ELR (cell line): ENCODE measurements at regions not wholly inside any gene's neighbourhood (a gene's known extent, or its start where the extent isn't known, plus 50 kb on each side); places are given as distances from the start of the nearest gene placed in this dataset.

Experiments
- DNase-seq: peaks from one replicate; pipeline ENCODE4 v3.0.0-alpha.2; 2015; ENCODE audit warnings: low read depth

DNA sequence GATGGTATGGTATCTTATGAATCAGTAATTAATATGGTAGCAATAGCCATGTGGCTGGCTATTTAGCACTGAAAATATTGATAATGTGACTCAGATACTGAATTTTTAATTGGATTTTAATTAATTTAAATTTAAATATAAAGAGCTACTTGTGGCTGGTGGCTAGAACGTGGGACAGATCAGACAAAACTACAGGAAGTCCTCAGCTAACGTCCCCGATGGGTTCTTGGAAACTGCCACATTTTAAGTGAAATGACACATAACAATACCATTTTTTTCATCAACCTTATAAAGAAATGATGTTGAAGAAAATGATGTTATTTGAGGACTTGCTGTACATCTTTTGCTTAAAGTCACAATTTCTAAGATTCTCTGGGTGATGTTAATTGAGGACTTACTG, 138.1 kb upstream of the FLRT2 start:
- no peak for DNase-seq

DNA sequence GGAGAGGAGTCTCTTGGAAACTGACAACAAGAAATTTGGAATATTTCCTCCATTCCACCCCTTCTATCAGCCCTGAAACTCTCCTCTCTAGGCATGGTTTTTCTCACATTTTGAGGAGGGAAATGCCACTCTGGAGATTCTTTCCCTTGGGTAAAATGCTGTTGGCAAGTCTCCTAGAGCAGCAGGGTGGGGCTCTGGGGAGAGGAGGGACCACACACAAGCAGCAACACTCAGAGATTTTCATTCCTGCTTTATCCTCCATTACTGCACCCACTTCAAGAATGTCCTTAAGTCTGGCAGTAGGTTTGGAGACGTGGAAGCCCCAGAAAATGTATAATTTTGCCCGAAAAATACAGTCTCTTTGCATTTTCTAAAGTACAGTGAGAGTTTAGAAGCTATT, 130.8 kb upstream of the FLRT2 start:
- no peak for DNase-seq

DNA sequence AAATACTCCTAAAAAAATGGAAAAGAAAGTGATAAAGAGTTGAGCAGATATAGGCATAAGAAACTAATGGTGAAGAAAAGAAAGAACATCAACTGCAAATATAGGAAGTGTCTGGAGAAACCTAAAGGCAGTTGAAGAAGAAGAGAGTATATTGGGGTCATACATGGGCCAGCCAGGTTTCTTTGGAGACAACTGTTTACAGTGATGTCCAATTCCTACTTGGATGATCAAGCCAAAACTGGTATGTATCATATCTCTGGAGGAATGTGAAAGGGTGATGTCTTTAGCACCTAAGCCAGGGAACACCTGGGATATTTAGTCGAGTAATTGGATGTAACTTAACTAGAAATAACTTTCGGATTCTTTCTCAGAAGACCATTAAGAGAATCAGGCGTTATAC, 129.3 kb upstream of the FLRT2 start:
- no peak for DNase-seq

- no peak for DNase-seq
These were observed 128.6 kb upstream of the FLRT2 start for GRCh38 chr14:85401384-85401783.

- DNase-seq, result no peak
These were observed 127.3 kb upstream of the FLRT2 start for GRCh38 chr14:85402569-85403162.

GRCh38 chr14:85409481-85410210, 120.3 kb upstream of the FLRT2 start:
- no peak for DNase-seq

DNA sequence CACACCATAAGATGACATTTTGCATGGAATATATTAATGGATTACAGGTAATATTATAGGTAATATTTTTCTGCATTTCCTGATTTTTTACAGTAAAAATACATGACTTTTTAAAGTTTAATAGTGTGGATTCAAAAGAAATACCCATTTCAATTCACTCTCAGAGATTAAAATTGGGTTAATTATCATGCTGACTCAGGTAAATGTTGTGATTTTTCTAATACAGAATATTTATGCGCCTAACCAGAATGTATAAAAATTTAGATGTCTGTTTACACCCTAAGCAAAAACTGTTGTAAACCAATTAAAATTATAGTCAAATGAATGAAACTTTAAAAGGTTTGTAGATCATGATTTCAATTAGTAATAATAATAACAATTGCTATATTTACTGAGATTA, 117.2 kb upstream of the FLRT2 start:
- no peak for DNase-seq

GRCh38 chr14:85413836-85414526, 116.0 kb upstream of the FLRT2 start:
- peak; percentile 17 for DNase-seq

DNA sequence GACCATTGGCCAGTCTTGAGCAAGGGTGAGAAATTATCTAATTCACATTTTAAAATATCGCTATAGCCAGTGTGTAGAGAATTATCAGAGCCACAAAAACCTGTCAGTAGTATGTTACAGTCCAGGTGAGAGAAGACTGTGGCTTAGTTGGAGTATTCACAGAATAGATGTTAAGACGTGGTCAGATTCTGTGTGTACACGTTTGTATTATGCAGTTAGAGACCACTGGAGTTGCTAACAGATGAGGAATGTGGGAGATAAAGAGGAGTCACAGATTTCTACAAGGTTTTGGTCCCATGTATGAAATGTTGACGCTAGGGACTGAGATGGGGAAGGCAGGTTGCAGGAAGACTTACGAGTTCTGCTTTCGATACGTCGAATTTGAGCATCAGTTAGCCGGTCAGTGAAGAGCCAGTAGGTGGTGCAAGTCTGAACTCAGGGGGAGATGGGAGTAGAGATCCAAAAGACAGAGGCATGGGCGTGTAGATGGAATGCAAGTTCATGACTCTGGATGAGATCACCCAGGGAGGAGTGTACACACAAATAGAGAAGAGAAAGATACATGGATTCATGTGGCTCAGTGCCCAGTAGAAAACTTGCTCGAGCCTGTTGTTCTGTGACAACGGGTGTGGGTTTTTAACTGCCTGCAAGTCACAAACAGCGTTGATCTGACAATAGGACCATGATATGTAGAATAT, 114.8 kb upstream of the FLRT2 start:
- DNase-seq, result peak; percentile 98

GRCh38 chr14:85416771-85417170, 113.2 kb upstream of the FLRT2 start:
- peak; percentile 93 for DNase-seq

DNA sequence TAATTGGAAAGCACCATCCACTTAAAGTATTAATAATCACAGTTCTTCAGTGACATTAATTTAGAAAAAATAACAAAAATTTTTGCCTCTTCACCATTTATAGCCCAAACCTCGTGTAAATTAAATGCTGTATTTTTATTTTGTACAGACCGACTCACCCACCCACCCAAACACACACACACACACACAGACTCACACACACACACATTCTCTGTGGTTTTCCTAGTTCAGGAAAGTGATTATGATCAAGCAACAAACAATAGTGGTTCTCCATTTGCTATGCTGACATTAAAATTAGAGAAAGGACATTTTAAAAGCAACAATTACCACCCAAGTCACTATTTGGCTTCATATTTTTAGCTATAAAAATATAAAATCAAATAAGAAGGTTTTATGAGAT, 112.5 kb upstream of the FLRT2 start:
- DNase-seq, result peak; percentile 13

DNA sequence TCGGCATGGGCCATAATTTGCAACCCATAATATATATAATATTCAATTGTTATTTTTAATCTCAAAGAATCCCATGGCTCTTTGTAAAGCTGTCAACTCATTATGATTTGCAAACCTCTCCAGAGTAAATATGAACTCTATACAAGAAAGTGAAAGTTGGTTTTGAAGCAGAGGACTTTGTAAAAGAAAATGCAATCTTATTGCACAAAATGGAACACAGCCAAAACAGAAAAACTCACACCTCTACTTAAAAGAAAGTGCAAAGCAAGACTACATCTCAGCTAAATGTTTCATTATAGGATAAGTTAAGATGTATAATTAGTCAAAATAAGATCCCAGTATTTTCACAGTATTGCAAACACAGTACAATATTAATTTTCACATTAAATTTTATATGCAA, 111.2 kb upstream of the FLRT2 start:
- DNase-seq, result no peak

DNA sequence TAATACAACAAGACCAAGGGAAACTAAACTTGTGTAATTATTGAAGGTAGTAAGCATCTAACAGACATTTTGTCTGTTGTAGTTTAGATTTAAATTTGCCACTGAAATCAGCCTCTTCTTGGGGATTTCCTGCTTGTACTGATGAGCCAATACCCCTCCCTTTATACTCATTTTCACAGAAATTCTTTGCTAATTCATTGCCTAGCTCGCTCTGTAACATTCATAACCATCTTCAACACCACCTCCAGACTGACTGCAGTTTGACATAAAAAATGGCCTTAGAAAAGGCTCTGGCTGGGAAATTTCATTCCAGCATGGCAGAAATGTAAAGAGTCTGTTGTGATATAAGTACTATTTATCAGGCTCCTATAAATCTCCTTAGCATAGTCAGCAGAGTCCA, 109.7 kb upstream of the FLRT2 start:
- DNase-seq, result no peak

DNA sequence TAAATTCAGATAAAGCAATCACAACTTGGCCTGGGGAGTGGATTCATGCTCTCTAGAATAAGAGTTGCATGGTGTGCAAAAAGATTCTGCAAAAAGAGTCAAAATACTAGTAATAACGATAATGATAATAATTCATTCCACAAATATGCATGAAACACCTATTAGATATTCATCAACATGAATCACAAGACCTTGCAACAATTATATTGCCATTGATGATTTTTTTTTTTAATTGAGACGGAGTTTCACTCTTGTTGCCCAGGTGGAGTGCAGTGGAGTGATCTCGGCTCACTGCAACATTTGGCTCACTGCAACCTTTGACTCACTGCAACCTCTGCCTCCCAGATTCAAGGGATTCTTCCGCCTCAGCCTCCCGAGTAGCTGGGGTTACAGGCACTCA, 109.2 kb upstream of the FLRT2 start:
- no peak for DNase-seq

GRCh38 chr14:85421186-85421877, 108.6 kb upstream of the FLRT2 start:
- peak; percentile 93 for DNase-seq

GRCh38 chr14:85423889-85424288, 106.1 kb upstream of the FLRT2 start:
- no peak for DNase-seq

DNA sequence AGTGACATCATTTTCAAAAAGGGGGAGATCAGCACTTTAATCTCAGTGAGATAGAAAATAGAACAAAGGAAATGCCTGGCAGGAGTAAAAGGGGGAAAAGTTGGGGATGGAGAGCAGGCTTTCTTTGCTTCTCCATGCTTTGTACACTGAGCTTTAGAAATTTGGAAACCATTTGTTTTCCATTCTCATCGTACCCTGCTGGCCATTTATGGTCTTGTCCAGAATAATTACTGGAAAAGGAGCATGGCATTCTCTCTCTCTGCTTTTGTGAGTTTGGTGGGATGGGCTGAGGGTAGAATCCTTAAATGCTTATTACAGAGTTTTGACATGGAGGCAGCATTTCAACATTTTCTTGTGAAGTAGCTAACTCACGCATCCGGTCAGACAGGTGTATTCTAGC, 104.4 kb upstream of the FLRT2 start:
- no peak for DNase-seq

- DNase-seq, result no peak
These were observed 103.6 kb upstream of the FLRT2 start for GRCh38 chr14:85426068-85426935.

GRCh38 chr14:85428926-85429325, 101.0 kb upstream of the FLRT2 start:
- no peak for DNase-seq

DNA sequence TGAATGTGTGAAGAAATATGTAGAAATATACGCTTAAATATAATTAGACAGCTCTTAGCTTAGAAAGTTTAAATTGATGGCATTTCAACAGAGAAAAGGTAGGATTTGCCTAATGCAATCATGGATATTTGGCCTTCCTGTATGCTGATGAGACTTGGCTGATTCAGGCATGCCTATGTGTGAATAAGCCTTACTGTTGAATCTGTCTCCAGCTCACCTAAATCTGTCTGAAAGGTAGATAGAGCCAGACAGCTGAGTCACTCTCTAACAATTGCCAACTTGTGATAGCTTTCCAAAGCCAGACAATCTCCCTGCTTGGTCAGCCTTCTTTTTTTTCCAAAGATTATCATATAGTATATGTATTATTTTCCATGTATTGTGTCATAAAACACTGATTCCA, 92.8 kb upstream of the FLRT2 start:
- peak; percentile 87 for DNase-seq

- DNase-seq, result no peak
These were observed 91.9 kb upstream of the FLRT2 start for GRCh38 chr14:85438001-85438400.
